NCI-H524 treated with DMSO at 0.1 percent for 48 hours (cell line): ENCODE measurements at regions not wholly inside any gene's neighbourhood (a gene's known extent, or its start where the extent isn't known, plus 50 kb on each side); places are given as distances from the start of the nearest gene placed in this dataset.
"Not testable (repeated sequence)": the region's sequence is repeated elsewhere in the genome, so short reads cannot be mapped to it uniquely, and the experiment has no call there.

ENCODE experiments used
- DNase-seq: peaks from one replicate; lab custom pipeline; 2025; lab: John Stamatoyannopoulos, UW

GRCh38 chrX:11836284-11836683 lies 78.2 kb downstream of the MSL3 start:
- DNase-seq: no peak

GRCh38 chrX:11837437-11837836 lies 79.4 kb downstream of the MSL3 start:
- no peak for DNase-seq

- no peak for DNase-seq
Measured at GRCh38 chrX:11864171-11864570, 106.1 kb downstream of the MSL3 start.

DNA sequence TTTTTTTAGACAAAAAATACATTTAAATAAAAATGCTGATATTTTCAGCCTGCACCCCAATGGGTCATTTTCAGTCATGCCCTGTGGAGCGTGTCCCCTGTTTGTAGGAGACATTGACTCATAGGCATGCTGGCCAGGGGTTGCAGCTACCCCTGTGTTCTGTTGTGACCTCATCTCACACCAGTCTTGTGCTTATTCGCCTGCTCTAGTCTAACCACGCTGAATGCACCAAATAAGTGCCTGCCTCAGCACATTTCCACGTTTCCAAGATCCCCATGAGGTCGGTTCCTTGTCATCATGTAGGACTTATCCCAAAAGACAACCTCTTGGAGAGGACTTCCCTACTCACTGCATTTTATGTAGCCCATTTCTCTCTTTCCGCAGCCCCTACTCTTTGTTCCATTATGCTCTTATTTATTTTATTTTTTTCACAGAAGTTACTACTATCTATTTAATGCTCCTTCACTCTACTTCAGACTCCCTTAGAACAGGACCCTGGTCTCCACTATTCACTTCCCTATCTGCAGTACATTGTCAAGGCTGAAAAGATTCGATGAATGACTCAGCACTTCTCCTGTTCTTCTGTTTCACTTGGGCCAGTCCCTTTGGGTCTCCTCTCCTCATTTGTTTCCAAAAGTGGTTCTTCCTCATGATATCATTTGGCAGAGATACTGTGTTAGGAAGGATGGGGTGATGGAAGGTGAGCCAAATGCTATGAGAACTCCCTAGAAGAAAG lies 109.7 kb downstream of the MSL3 start:
- DNase-seq: no peak

DNA sequence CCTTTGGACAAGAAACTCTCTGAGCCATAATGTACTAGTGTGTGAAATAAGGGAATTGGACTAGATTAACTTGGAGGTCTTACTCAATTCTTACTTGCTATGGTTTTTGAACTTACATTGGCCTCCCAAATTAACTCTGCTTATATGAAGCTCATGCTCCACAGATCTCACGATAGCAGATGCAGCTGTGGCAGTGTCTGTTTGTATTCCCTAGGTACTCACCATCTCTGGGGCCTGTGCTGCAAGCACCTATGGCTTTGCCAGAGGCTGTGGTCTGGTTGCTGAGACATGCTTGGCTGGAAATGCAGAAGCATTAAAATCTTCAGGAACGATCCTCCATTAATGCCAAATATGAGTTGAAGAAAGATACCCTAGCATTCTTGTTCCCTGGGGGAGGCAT lies 112.8 kb downstream of the MSL3 start:
- DNase-seq: no peak

DNA sequence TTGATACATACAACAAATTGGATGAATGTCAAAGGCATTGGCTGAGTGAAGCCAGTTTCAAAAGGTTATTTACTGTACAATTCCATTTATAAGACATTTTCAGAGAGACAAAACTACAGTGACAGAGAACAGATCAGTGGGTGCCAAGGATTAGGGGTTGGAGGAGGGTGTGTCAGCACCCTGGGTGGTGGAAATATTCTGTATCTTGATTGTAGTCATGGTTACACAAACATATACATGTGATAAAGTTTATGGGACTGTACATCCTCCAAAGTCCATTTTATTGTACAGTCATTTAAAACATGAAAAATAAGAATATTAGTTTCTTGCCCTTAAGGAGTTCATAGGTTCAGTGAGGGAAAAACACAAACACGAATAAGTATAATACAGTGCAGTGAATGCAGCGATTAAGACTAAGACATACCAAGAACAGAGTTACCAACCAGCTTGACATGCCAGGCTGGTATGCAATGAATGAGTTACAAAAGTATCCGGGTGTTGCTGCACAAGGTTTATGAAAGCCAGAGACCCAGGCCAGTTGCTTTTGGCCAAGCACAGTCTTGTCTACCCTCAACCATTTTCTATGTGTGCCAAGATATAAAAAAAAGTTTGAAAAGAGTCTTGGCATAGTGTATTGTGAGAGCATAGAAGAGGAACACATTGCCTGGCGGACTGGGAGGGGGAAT lies 123.6 kb downstream of the MSL3 start:
- no peak for DNase-seq

- no peak for DNase-seq
Measured at GRCh38 chrX:11886745-11887144, 128.7 kb downstream of the MSL3 start.

DNA sequence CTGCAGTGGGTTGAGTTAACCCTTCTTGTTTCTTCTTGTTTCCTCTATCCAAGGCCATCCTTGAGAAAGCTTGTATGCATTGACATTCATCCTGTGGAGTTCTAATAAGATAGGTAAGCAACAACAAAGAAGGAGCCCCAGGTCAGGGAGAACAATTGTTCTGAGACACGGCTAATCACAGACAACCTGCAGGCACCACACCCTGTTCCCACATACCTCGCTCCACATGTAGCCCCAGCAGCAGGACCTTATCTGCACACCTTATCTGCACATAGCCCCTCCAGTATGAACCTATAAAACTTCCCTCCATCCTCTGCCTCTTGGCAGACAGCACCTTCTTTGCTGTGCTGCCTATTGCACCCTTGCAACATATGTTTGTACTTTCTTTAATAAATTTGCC lies 129.1 kb downstream of the MSL3 start:
- DNase-seq: no peak

DNA sequence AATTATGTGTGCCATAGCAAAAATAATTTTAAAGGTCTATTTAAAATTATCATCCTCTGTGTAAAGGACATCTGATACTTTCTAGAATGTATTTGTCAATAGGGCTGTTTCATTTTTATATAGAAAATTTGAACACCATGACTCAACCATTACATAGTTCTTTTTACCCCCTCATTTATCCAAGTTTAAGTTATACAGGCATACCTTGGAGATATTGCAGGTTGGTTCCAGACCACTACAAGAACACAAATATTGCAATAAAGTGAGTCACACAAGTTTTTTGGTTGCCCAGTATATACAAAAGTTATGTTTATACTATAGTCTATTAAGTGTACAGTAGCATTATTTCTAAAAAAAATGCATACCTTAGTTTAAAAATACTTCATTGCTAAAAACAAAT lies 130.4 kb downstream of the MSL3 start:
- no peak for DNase-seq

DNA sequence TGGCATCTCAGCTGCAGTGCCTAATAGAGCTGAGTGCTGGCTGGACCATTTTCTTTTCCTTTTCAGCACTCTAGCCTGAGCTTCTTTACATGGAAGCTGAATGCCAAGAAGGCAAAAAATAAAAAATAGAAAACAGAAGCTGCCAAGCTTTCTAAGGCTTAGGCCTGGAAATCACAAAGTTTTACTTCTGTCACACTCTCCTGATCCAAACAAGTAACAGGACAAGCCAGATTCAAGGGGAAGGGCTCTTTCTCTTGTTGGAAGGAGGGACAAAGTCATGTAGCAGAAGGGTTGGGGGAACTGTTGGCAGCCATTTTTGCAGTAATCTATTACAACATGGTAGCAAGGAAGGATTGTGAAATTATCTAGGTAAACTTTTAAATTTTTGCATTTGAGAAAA lies 131.8 kb downstream of the MSL3 start:
- no peak for DNase-seq

- DNase-seq: peak; percentile 93
Measured at GRCh38 chrX:11890836-11891514, 132.9 kb downstream of the MSL3 start.

- DNase-seq: no peak
Measured at GRCh38 chrX:11893933-11894710, 136.1 kb downstream of the MSL3 start.

DNA sequence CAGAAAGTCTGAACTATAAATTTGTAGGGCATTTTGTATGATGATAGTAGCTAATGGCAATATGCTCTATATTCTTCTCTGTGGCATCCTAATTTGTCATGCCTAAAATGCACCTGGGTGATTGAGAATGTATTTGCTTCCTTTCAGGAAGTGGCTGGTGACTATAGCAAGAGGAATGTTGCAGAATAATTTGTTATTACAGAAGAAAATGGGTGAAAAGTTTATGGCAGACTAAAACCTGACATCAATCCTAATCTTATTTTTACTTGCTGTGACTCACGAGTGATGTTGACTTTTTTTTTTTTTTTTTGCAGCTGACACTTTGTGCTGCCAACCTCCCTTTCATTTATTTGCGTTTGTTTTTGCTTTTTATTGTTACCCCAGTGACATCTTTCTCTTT lies 141.1 kb downstream of the MSL3 start:
- no peak for DNase-seq

- DNase-seq: not testable (repeated sequence)
Measured at GRCh38 chrX:11905933-11906332, 147.9 kb downstream of the MSL3 start.

DNA sequence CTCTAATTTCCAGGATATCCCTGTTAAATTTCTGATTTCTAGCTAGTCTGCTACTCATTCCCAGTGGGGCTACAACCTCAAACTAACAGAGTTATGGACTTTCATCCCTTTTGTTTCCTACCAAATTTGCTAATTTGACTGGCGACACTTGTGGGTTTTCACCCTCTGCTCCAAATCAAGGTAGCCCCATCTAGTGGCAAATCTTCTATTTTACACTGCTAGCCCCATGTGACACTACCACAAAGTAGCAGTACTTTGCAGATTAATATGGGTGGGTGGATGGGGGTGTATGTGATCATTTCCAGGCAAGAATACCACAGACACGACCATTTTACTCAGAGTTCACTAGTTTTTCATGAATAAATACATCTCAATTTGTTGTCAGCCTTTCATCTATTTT lies 150.3 kb downstream of the MSL3 start:
- DNase-seq: no peak

GRCh38 chrX:11913001-11913400 lies 155.0 kb downstream of the MSL3 start:
- DNase-seq: no peak

DNA sequence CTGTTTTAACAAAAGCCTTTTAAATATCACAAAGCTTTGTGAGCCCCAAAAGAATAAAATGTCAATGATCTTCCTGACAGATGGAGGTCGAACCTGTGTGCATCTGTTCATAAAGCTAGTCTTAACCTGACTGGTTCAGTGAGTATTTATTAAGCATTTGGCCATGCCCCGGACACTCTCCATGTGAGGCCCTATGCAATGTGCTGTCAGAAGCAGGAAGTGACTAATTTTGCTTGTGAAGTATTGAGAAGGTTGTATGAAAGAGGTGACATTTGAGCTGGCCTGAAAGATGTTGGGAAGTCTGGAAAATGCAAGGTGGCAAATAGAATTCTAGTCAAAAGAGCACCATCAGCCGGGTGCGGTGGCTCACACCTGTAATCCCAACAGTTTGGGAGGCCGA lies 171.4 kb downstream of the MSL3 start:
- peak; percentile 22 for DNase-seq

DNA sequence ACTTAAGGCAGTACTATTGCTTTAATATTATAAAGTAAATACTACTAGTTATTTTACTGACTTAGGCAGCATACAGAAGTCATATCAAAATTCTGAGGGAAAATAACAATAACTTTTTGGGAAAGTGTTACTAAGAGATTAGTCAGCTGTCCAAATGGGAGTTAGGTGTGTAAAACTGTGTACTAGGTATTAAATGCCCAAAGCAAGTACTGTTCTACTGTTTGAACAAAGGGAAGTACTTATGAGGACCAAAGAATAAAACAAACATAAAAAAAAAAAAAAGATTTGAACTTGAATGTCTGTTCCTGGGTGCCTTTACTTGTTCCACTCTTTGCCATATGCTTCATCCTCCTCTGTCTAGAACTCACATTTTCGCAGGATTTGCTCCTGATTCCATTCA lies 174.4 kb downstream of the MSL3 start:
- no peak for DNase-seq

- DNase-seq: no peak
Measured at GRCh38 chrX:11934089-11934488, 176.1 kb downstream of the MSL3 start.

- no peak for DNase-seq
Measured at GRCh38 chrX:11941571-11941970, 183.5 kb downstream of the MSL3 start.

DNA sequence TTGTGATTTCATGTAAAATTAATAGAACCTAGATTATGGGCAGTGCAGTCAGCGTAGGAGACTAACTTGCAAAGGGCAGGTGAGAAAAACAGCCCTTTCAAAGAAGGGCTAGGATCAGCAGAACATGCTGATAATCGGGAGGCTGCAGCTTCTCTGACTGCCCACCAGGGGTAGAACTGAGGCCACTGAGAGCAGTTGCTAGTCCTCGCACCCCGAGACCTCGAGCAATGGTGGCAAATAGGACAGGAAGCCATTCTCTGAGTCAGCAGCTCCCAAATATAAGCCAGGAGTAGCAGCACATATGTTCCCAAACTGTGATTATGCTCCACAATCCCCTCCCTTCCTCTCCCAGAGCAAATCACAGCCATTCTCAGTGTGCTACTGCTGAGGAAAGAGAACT lies 186.5 kb downstream of the MSL3 start:
- no peak for DNase-seq

DNA sequence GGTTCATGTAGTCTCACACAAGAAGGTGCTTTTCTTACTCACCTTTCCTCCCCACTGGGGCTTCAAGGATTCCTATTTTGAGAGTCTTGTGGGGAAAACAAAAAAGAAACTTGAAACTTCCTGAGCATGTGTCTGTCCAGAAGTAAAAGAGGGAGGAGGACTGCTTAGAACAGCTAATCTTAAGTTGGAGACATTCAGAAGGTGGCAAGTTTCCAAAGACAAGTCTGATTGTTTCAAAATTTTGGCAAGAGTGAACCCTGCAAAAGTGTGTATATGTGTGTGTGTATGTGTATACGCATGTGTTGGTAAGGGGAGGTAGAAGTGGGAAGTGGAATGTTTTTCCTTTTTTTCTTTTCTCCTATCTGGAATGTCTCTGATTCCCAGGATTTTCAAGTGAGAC lies 189.0 kb upstream of the FRMPD4 start:
- no peak for DNase-seq
